Left lung (tissue), 4 donors: ENCODE measurements at regions not wholly inside any gene's neighbourhood (a gene's known extent, or its start where the extent isn't known, plus 50 kb on each side); places are given as distances from the start of the nearest gene placed in this dataset.

Experiments used
- ATAC-seq: fragments of 200-7000 bp; cut with Tn5 transposase; one replicate; pipeline ENCODE4 v1.9.1; 2020; ENCODE audit warnings: moderate library complexity
- DNase-seq, 4 donors: peaks; one replicate each; pipeline ENCODE4 v3.0.0-alpha.2; 2013 to 2020
- H3K27ac ChIP-seq, 2 donors: fragments of 200-600 bp; sonication (generic) in 1 of 2; one replicate each; pipeline versions ENCODE4 v1.5.0 to v1.8.0; 2020 to 2021
- H3K27me3 ChIP-seq, 2 donors: fragments of 200-600 bp; sonication (generic) in 1 of 2; one replicate each; pipeline versions ENCODE4 v1.5.0 to v1.8.0; 2020 to 2021
- H3K36me3 ChIP-seq, 2 donors: fragments of 200-600 bp; sonication (generic) in 1 of 2; one replicate each; pipeline versions ENCODE4 v1.5.0 to v1.8.0; 2020 to 2021
- H3K4me1 ChIP-seq, 2 donors: fragments of 200-600 bp; one replicate each; pipeline ENCODE4 v1.8.0; 2021
- H3K4me3 ChIP-seq, 2 donors: fragments of 200-600 bp; sonication (generic) in 1 of 2; one replicate each; pipeline versions ENCODE4 v1.5.0 to v1.8.0; 2020 to 2021; ENCODE audit warnings: mild to moderate bottlenecking in 1 of 2
- H3K9me3 ChIP-seq, 2 donors: fragments of 200-600 bp; sonication (generic) in 1 of 2; one replicate each; pipeline versions ENCODE4 v1.5.0 to v1.8.0; 2020 to 2021
- intact Hi-C, 2 donors: fragments of 100-400 bp; cut with DNase I; formaldehyde crosslinking; loops; one replicate each; pipeline versions ENCODE4 v1.11.2 to v1.14.2; 2022
- TF ChIP-seq, protein P1 (sequence below), 2 donors: fragments of 200-600 bp; sonication (generic) in 1 of 2; IDR thresholded peaks; one replicate each; pipeline versions ENCODE4 v1.5.0 to v1.8.0; 2021; ENCODE audit warnings: antibody characterized with exemption in 2 of 2
- donor health status: DM: no; HTN: yes; CAD: no.
- donor health status: DM: no; HTN: no; CAD: no.

DNA sequence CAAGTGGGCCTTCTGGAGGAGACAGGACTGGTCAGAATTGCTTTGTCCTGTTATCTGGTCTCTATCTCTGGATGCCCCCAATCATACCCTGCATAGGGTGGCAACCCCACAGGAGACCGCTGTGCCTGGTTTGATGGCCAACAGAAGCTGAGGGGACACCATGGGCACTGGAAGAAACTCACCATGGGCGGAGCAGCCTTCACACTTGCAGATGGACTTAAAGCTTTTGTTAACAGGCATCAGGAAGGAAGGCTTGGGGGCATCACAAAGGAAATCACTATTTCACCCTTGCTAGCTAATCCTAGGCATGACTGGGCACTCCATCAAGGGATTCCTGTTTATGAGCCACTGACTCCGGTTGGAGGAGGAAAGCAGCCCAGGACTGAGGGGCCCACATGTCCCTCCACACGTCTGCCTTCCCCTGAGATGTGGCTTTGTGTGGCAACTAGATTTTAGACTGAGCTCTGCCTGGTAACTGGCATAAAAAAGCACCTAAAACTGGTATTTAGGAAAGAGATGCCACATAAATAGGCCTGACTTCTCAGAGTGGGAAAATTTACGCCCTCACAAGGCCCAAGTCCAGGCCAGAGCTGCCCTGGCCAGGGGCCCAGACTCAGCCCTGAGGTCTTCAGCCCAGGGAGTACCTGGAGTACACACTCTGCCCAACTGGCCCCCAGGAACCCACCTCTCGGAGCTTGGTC lies 57.0 kb upstream of the LYVE1 start:
- peak overlapping the region; percentile 54 to 94 for H3K27ac ChIP-seq
- no peaks in the 10 kb centered on the region for H3K27me3 ChIP-seq
- no peak overlapping the region for H3K4me3 ChIP-seq
- no peaks in the 10 kb centered on the region for H3K36me3 ChIP-seq
- H3K9me3 ChIP-seq: no peaks in the 10 kb centered on the region
- no peak for DNase-seq
- TF ChIP-seq, protein P1, sequence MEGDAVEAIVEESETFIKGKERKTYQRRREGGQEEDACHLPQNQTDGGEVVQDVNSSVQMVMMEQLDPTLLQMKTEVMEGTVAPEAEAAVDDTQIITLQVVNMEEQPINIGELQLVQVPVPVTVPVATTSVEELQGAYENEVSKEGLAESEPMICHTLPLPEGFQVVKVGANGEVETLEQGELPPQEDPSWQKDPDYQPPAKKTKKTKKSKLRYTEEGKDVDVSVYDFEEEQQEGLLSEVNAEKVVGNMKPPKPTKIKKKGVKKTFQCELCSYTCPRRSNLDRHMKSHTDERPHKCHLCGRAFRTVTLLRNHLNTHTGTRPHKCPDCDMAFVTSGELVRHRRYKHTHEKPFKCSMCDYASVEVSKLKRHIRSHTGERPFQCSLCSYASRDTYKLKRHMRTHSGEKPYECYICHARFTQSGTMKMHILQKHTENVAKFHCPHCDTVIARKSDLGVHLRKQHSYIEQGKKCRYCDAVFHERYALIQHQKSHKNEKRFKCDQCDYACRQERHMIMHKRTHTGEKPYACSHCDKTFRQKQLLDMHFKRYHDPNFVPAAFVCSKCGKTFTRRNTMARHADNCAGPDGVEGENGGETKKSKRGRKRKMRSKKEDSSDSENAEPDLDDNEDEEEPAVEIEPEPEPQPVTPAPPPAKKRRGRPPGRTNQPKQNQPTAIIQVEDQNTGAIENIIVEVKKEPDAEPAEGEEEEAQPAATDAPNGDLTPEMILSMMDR (IDR thresholded peaks at IDR 0.05): no peak
- peaks cover 5 to 34% of the 10 kb centered on the region in 2 donors for H3K4me1 ChIP-seq
- ATAC-seq: no peak
- intact Hi-C loops: loop anchor here in 1 of 2 donors (10.0 kb wide), 1 partner anchor 109 kb away; no protein-coding TSS in a partner anchor

DNA sequence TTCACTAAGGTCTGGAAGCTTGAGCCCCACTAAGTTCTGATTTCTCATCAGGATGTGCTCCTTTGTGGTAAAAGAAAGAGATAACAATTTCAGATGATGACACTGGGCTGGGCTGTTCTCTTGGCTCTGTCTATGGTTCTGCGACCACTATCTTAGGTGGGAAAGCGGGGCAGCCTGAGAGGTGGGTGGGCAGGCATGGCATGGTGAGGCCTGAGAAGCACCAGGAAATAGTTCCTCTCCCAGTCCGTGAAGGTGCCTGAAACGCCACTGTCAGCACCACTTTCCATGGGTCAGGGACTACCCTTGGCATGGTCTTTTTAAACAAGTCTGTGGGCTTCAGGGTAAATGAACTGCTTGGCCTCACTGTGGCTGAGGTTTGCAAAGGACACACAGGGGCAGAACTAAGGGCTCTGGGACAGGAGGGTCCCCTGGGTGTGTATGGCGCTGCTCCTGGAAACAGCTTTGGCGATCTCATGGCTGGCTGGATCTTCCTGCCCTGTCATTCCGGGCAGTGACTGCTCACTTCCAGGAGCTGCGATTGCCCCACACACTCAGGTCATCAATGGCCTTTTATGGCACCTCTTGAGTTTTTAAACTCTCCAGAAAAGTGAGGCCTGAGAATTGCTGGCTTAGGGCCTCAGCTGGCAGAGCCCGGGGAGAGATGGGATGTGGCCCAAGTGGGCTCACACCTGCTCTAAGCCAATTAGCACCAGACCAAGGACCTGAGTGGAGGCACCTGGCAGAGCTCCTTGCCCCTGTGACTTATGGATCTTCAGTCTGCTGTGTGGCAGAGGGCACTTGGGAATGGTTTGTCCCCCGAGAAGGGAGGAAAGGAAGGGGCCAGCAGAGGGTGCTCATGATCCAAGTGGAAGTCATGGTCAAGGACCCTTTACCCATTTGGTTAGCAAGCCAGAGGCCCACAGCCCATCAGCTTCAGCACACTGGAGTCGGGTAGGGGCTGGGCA lies 55.6 kb upstream of the LYVE1 start:
- intact Hi-C loops: loop anchor here in 1 of 2 donors (10.0 kb wide), 1 partner anchor 111 kb away; no protein-coding TSS in a partner anchor
- Histone ChIP-seq H3K4me3 (no peak overlapping the region), H3K9me3 (no peaks in the 10 kb centered on the region), H3K27me3 (no peaks in the 10 kb centered on the region), H3K27ac (peak overlapping the region; percentile 54 to 94), H3K36me3 (no peaks in the 10 kb centered on the region), H3K4me1 (peaks cover 5 to 34% of the 10 kb centered on the region in 2 donors)
- ATAC-seq (peak; percentile 88), DNase-seq (peak in 3 of 4 donors; percentile 50 to 82 (median 65))
- TF ChIP-seq, protein P1 (IDR thresholded peaks at IDR 0.05): peak; percentile 31 to 32

DNA sequence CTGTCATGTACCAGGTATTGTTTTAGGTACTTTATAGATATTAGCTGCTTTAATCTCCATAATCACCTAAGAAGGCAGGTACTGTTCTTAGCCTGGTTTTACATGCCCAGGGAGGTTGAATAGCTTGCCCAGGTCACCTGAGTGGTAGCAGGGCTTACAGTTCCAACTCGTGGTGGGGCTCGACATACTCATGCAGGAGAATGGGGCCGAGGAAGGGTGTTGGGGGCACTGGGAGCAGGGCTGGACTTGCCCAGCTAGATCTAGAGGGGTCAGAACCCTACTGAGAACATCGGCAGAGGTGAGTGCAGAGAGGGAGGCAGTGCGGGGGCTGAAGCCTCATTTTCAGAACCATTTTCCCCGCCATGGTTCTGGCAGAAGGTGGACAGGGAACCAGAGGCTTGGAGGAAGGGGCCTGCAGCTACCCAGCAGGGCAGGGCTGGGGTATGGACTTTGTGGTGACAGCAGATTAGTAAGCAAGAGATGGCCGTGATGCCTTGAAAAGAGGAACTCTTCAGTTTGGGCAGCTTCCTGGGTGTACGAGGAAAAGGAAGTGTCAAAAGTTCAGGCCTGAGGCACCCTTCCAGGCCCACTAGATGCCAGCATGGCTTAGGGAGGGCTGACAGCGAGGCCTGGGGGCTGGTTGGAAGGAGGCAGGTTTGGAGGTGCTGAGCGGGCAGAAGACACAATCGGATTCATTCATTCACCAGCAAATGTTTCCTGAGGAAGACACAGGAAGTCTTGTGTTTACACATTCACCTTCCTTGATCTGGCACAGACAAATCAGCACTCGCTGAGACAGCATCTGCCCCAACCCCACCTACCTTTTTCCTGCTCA lies 54.7 kb upstream of the LYVE1 start:
- no peaks in the 10 kb centered on the region for H3K36me3 ChIP-seq
- ATAC-seq (peak; percentile 34), DNase-seq (peak in 2 of 4 donors; percentile 57 to 84)
- H3K4me3 ChIP-seq: no peak overlapping the region
- H3K27me3 ChIP-seq: no peaks in the 10 kb centered on the region
- intact Hi-C loops: loop anchor here in 1 of 2 donors (10.0 kb wide), 1 partner anchor 112 kb away; no protein-coding TSS in a partner anchor
- peaks cover 5 to 39% of the 10 kb centered on the region in 2 donors for H3K4me1 ChIP-seq
- no peaks in the 10 kb centered on the region for H3K9me3 ChIP-seq
- peak overlapping the region; percentile 54 to 94 for H3K27ac ChIP-seq
- TF ChIP-seq, protein P1 (IDR thresholded peaks at IDR 0.05): no peak

DNA sequence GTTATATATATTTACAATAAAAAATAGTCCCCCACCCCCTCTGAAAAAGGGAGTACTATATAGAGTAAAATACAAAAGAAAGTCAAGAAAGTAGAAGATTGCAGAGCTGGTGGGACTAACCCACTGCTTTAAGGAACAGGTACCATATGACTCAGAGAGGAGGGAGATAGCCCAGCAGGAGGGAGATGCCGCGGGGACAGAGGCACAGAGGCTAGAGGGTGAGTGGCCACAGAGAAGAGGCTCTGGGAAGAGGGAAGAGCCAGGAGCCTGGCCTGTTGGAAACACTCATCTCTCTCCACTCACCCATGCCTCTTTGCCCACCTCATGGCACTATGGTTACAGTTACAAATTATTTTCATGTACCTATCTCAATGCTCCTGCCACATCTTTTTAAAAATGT lies 53.6 kb upstream of the LYVE1 start:
- no peaks in the 10 kb centered on the region for H3K36me3 ChIP-seq
- H3K4me1 ChIP-seq: peaks cover 5 to 46% of the 10 kb centered on the region in 2 donors
- H3K27me3 ChIP-seq: no peaks in the 10 kb centered on the region
- ATAC-seq (no peak), DNase-seq (no peak)
- H3K27ac ChIP-seq: peak overlapping the region in 1 of 2 donors; percentile 94
- no peak overlapping the region for H3K4me3 ChIP-seq
- TF ChIP-seq, protein P1 (IDR thresholded peaks at IDR 0.05): no peak
- intact Hi-C loops: loop anchor here in 1 of 2 donors (10.0 kb wide), 1 partner anchor 113 kb away; no protein-coding TSS in a partner anchor
- H3K9me3 ChIP-seq: no peaks in the 10 kb centered on the region
